ENCODE measurements at regions not wholly inside any gene's neighbourhood (a gene's known extent, or its start where the extent isn't known, plus 50 kb on each side); places are given as distances from the start of the nearest gene placed in this dataset.
"Not testable (repeated sequence)": the region's sequence is repeated elsewhere in the genome, so short reads cannot be mapped to it uniquely, and the experiment has no call there.

- DNase-seq = no peak
Measured at GRCh38 chr16:76819226-76819916, 371.6 kb upstream of the MON1B start.

GRCh38 chr16:76824221-76824620 is 366.8 kb upstream of the MON1B start:
- no peak for DNase-seq

GRCh38 chr16:76824791-76825190 is 366.2 kb upstream of the MON1B start:
- DNase-seq = no peak

- no peak for DNase-seq
Measured at GRCh38 chr16:76835339-76835738, 355.7 kb upstream of the MON1B start.

GRCh38 chr16:76835779-76836300 is 355.1 kb upstream of the MON1B start:
- no peak for DNase-seq

GRCh38 chr16:76837872-76838271 is 353.1 kb upstream of the MON1B start:
- DNase-seq = no peak

GRCh38 chr16:76854234-76854633 is 336.8 kb upstream of the MON1B start:
- DNase-seq = no peak

GRCh38 chr16:76856112-76856511 is 334.9 kb upstream of the MON1B start:
- no peak for DNase-seq

GRCh38 chr16:76857402-76857801 is 333.6 kb upstream of the MON1B start:
- DNase-seq = no peak

- DNase-seq = no peak
Measured at GRCh38 chr16:76862901-76863300, 328.1 kb upstream of the MON1B start.

- DNase-seq = no peak
Measured at GRCh38 chr16:76866994-76867393, 324.0 kb upstream of the MON1B start.

GRCh38 chr16:76875898-76876297 is 315.1 kb upstream of the MON1B start:
- no peak for DNase-seq

- DNase-seq = no peak
Measured at GRCh38 chr16:76879420-76879819, 311.6 kb upstream of the MON1B start.

- DNase-seq = not testable (repeated sequence)
Measured at GRCh38 chr16:76880523-76880922, 310.5 kb upstream of the MON1B start.

GRCh38 chr16:76882105-76882504 is 308.9 kb upstream of the MON1B start:
- no peak for DNase-seq

- no peak for DNase-seq
Measured at GRCh38 chr16:76883076-76883475, 307.9 kb upstream of the MON1B start.

- no peak for DNase-seq
Measured at GRCh38 chr16:76885776-76886537, 305.0 kb upstream of the MON1B start.

GRCh38 chr16:76897816-76898215 is 293.2 kb upstream of the MON1B start:
- DNase-seq = no peak

GRCh38 chr16:76899767-76900166 is 291.2 kb upstream of the MON1B start:
- DNase-seq = no peak

GRCh38 chr16:76900285-76901263 is 290.4 kb upstream of the MON1B start:
- DNase-seq = no peak

GRCh38 chr16:76906552-76906951 is 284.4 kb upstream of the MON1B start:
- no peak for DNase-seq

- no peak for DNase-seq
Measured at GRCh38 chr16:76910931-76911330, 280.1 kb upstream of the MON1B start.

GRCh38 chr16:76913046-76913445 is 277.9 kb upstream of the MON1B start:
- no peak for DNase-seq

Data from CD4-positive, alpha-beta T cell treated with Interferon gamma for 1 hour (primary cell).